ENCODE measurements at regions not wholly inside any gene's neighbourhood (a gene's known extent, or its start where the extent isn't known, plus 50 kb on each side); places are given as distances from the start of the nearest gene placed in this dataset.

- no peaks in the 10 kb centered on the region for H3K27me3 Mint-ChIP-seq (ENCODE audit: unreplicated experiment)
- no peak overlapping the region for H3K27ac Mint-ChIP-seq (ENCODE audit: unreplicated experiment)
- H3K4me1 Mint-ChIP-seq (ENCODE audit: low read depth, unreplicated experiment): no peaks in the 10 kb centered on the region
- TF ChIP-seq, protein P1, sequence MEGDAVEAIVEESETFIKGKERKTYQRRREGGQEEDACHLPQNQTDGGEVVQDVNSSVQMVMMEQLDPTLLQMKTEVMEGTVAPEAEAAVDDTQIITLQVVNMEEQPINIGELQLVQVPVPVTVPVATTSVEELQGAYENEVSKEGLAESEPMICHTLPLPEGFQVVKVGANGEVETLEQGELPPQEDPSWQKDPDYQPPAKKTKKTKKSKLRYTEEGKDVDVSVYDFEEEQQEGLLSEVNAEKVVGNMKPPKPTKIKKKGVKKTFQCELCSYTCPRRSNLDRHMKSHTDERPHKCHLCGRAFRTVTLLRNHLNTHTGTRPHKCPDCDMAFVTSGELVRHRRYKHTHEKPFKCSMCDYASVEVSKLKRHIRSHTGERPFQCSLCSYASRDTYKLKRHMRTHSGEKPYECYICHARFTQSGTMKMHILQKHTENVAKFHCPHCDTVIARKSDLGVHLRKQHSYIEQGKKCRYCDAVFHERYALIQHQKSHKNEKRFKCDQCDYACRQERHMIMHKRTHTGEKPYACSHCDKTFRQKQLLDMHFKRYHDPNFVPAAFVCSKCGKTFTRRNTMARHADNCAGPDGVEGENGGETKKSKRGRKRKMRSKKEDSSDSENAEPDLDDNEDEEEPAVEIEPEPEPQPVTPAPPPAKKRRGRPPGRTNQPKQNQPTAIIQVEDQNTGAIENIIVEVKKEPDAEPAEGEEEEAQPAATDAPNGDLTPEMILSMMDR (IDR thresholded peaks at IDR 0.05; ENCODE audit: partially characterized antibody, unreplicated experiment): no peak
- peaks cover 4% of the 10 kb centered on the region for H3K36me3 Mint-ChIP-seq (ENCODE audit: unreplicated experiment)
- H3K4me3 Mint-ChIP-seq (ENCODE audit: unreplicated experiment): no peak overlapping the region
- no peak for DNase-seq
- no peaks in the 10 kb centered on the region for H3K9me3 Mint-ChIP-seq (ENCODE audit: unreplicated experiment)
Observed at GRCh38 chr15:81514725-81515124, 140.7 kb upstream of the TMC3 start.

DNA sequence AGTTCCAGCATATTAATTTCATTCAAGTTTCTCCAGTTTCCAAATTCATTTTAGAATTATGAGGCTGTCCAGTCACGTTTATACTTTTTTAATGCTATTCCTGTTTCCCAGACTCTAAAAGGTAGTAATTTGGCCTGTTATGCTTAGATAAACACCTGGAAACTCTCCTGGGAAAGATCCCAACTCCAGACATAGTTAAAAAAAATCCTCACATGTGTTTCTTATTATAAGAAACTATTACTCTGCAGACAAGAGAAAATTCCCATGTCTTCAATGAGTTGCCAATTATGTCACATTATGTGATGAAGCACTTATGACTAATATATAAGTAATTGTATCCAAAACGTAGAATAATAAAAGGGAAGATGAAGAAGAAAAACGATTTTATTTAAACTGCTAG lies 137.1 kb upstream of the TMC3 start:
- Mint-ChIP-seq H3K4me3 (ENCODE audit: unreplicated experiment) (no peak overlapping the region), H3K27me3 (ENCODE audit: unreplicated experiment) (no peaks in the 10 kb centered on the region), H3K4me1 (ENCODE audit: low read depth, unreplicated experiment) (no peaks in the 10 kb centered on the region), H3K36me3 (ENCODE audit: unreplicated experiment) (no peaks in the 10 kb centered on the region), H3K9me3 (ENCODE audit: unreplicated experiment) (no peaks in the 10 kb centered on the region), H3K27ac (ENCODE audit: unreplicated experiment) (no peak overlapping the region)
- DNase-seq: no peak
- TF ChIP-seq, protein P1 (IDR thresholded peaks at IDR 0.05; ENCODE audit: partially characterized antibody, unreplicated experiment): no peak

GRCh38 chr15:81507831-81508230 lies 133.8 kb upstream of the TMC3 start:
- TF ChIP-seq, protein P1 (IDR thresholded peaks at IDR 0.05; ENCODE audit: partially characterized antibody, unreplicated experiment): no peak
- H3K27me3 Mint-ChIP-seq (ENCODE audit: unreplicated experiment): no peaks in the 10 kb centered on the region
- no peak overlapping the region for H3K27ac Mint-ChIP-seq (ENCODE audit: unreplicated experiment)
- H3K4me1 Mint-ChIP-seq (ENCODE audit: low read depth, unreplicated experiment): no peaks in the 10 kb centered on the region
- no peak for DNase-seq
- H3K9me3 Mint-ChIP-seq (ENCODE audit: unreplicated experiment): no peaks in the 10 kb centered on the region
- no peak overlapping the region for H3K4me3 Mint-ChIP-seq (ENCODE audit: unreplicated experiment)
- H3K36me3 Mint-ChIP-seq (ENCODE audit: unreplicated experiment): no peaks in the 10 kb centered on the region

DNA sequence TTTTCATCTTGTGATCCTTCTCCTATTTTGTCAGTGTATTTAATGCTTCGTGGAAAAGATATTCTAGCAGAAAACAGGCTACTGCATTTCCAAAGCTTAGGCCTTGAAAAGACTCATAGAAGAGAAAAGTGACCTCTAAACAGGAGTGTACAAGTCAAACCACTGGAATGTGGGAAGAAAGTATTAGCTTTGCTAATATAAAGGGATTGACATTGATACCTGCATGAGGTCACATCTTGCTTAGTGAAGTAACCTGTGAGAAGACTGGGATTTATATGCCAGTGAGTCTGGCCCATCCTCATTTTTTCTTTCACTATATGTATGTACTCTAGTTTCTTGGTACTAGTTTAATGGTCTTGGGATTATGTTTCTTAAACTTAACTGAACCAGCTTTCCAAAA lies 132.9 kb upstream of the TMC3 start:
- no peak for DNase-seq
- Mint-ChIP-seq H3K4me3 (ENCODE audit: unreplicated experiment) (no peak overlapping the region), H3K27me3 (ENCODE audit: unreplicated experiment) (no peaks in the 10 kb centered on the region), H3K27ac (ENCODE audit: unreplicated experiment) (no peak overlapping the region), H3K4me1 (ENCODE audit: low read depth, unreplicated experiment) (no peaks in the 10 kb centered on the region), H3K9me3 (ENCODE audit: unreplicated experiment) (no peaks in the 10 kb centered on the region), H3K36me3 (ENCODE audit: unreplicated experiment) (no peaks in the 10 kb centered on the region)
- TF ChIP-seq, protein P1 (IDR thresholded peaks at IDR 0.05; ENCODE audit: partially characterized antibody, unreplicated experiment): no peak

GRCh38 chr15:81506071-81506470 lies 132.1 kb upstream of the TMC3 start:
- Mint-ChIP-seq H3K4me3 (ENCODE audit: unreplicated experiment) (no peak overlapping the region), H3K27ac (ENCODE audit: unreplicated experiment) (no peak overlapping the region)

More at GRCh38 chr15:81506071-81506470, 132.1 kb upstream of the TMC3 start:
- H3K9me3 Mint-ChIP-seq (ENCODE audit: unreplicated experiment): no peaks in the 10 kb centered on the region
- H3K4me1 Mint-ChIP-seq (ENCODE audit: low read depth, unreplicated experiment): no peaks in the 10 kb centered on the region
- TF ChIP-seq, protein P1 (IDR thresholded peaks at IDR 0.05; ENCODE audit: partially characterized antibody, unreplicated experiment): no peak
- DNase-seq: no peak
- no peaks in the 10 kb centered on the region for H3K27me3 Mint-ChIP-seq (ENCODE audit: unreplicated experiment)
- no peaks in the 10 kb centered on the region for H3K36me3 Mint-ChIP-seq (ENCODE audit: unreplicated experiment)

All from glutamatergic neuron (in vitro differentiated cells).